Renal cortical epithelial cell (primary cell): ENCODE measurements at regions not wholly inside any gene's neighbourhood (a gene's known extent, or its start where the extent isn't known, plus 50 kb on each side); places are given as distances from the start of the nearest gene placed in this dataset.
"Not testable (repeated sequence)": the region's sequence is repeated elsewhere in the genome, so short reads cannot be mapped to it uniquely, and the experiment has no call there.

ENCODE experiments used
- DNase-seq: peaks from one replicate; pipeline ENCODE4 v3.0.0-alpha.2; 2011; ENCODE audit warnings: low read depth

DNA sequence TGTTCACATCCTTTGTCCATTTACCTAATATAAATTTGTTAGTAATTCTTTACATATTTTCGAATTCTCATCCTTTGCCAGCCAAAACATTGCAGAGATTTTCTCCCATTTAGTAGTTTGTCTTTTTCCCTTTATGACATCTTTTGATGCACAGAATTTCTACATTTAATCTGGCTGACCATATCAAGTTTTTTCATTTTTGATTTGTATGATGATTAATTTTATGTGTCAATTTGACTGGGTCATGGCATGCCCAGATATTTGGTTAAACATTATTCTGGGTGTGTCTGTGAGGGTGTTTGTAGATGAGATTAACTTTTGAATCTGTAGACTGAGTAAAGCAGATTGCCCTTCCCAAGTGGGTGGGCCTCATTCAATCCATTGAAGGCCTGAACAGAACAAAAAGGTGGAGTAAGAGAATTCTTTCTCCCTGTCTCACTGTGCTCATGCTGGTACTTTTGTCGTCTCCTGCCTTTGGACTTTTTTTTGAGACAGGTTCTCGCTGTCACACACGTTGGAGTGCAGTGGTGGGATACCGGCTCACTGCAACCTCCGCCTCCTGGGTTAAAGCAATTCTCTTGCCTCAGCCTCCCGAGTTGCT is 72.1 kb upstream of the EPB41L1 start:
- no peak for DNase-seq

DNA sequence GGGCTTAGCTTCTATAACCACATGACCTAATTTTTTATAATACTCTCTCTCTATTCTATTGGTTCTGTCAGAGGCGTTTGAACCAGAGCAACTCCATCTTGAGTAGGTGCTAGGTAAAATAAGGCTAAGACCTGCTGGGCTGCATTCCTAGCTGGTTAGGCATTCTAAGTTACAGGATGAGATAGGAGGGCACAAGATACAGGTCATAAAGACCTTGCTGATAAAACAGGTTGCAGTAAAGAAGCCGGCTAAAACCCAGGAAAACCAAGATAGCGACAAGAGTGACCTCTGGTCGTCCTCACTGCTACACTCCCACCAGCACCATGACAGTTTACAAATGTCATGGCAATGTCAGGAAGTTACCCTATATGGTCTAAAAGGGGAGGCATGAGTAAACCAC is 71.3 kb upstream of the EPB41L1 start:
- not testable (repeated sequence) for DNase-seq

DNA sequence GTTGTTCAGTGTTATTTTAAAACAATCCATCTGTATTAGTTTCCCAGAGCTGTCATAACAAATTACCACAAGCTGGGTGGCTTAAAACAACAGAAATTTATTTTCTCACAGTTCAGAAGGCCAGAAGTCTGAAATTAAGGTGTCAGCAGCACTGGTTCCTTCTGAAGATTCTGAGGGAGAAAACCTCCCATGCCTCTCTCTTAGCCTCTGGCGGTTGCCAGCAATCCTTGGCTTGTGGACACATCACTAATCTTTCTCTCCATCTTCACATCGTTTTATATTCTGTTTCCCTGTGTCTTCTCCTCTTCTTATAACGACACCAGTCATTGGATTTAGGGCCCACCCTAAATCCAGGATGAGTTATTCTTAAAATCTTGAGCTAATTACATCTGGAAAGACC is 70.2 kb upstream of the EPB41L1 start:
- no peak for DNase-seq

DNA sequence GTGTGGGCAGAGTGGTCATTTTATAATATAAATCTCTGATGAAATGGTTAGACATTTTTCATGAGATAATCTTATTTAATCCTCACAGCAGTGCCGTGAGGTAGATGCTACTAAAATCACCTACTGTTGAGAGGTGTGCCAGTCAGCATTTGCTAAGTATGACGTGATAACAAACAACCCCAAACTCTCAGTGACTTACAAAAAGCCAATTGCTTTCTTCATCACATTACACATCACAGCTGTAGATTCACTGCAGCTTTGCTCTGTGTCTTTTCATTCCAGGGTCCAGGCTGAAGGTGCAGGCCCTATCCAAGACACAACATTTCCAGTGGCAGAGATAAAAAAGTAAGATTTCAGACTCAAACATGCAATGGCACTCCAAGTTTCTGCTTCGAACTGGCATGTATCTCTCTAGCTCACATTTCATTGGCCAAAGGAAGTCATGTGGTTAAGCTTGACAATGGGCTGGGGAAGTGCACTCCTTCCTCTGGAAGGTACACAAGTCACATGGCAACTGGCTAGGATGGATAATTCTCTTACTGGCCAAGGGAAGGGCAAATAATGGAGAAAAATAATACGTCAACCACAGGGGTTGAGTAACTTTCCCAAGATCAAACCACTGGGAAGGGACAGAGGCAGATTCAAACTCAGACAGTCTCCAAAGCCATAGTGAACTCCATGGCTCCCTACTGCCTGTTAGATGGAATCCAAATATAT is 69.5 kb upstream of the EPB41L1 start:
- peak; percentile 95 for DNase-seq

DNA sequence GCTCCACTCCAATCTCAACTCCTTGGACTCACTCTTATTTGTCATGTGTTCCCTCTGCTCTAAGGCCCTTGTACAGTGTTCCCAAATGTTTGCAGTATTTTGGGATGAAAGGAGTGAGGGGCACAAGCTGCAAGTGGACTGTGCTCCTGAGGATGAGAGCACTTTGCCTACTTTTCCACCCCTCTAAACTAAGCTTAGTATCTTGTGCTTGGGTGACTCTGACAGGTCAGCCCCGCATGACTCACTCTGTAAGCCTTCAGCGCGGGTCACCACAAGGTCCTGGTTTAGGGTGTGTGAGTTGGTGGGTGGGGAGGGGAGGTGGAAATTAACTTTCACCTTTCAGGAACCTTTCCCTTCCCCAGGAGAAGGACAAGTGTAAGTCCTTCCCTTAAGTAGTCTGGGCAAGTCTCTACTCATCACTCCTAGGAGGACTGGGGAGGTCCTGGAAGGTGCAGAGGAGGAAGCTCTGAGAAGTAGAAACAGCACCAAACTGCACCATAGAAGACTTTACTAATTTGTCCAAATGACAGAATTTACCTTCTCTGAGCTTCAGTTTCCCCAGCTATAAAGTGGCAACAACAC is 68.8 kb upstream of the EPB41L1 start:
- DNase-seq, result peak; percentile 95

DNA sequence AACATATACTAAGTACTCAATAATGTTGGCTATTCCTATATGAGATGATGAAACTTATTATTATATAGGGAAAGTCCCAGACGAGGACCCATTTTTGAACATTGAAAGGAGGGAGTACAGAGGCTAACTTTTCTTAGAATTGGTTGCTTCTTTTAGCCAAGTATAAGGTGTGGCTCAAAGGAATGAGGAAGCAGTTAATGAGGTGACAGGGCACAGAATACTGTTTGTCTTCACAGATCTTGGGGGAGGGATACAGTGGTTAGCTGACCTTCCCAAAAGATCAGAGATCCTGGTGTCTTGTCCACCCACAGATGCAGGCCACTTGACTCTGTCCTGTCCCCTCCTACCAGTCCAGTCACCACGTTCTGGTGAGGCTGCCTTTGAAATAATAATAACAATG is 67.8 kb upstream of the EPB41L1 start:
- peak; percentile 58 for DNase-seq

DNA sequence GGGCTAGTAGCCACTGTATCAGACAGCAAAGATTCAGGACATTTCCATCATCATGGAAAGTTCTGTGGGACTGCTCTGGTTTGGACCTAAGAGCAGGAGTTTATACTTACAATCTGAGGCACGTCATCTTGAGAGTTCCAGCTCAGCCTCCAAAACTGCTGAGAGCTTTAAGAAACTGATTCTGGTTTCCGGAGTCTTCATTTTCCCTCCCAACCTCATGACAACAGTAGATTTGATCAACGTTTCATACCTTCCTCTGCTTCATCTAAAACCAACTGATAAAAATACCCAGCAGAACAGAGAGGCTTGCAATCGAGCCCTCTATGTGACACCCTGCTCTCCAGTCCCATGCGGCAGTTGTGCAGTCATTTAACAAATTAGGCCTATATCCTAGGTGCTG is 64.3 kb upstream of the EPB41L1 start:
- DNase-seq, result no peak

DNA sequence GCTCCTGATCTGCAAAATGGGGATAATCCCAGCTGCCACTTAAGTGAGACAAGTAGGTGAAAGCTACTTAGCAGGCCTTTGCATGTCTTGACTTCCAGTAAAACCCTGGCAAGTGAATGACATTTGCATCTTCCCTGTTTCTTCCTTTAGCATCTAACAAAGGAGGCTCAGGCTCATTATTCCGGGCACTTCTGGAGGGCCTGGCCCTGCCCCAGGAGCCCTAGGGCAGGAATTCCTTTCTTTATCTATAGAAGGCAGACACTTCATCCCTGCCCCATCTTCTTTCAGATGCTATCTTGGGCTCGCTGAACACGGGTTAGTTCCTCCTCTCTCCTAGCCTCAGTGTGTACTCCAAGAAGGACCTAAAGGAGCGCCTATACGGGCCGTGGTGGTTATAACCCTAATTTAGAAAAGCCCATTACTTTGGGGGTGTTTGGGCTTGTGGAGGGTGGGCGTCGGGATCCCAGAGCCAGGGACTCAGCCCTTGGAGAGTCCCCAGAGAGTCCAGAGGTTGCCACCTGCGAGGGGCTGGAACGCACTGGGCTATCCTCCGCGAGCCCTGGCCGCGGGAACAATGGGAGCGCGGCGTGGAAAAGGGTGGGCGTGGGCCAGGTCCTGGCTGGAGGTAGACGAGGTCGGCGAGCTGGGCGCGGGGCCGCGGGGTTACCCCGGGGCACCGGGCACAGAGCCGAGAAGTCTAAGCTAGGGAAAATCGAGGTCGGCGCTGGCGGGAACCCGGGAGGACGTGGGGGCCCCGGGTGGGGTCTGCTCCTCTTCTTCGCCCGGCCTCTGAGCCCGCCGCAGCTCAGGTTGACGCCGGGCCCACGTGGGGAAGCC is 62.8 kb upstream of the EPB41L1 start:
- no peak for DNase-seq

DNA sequence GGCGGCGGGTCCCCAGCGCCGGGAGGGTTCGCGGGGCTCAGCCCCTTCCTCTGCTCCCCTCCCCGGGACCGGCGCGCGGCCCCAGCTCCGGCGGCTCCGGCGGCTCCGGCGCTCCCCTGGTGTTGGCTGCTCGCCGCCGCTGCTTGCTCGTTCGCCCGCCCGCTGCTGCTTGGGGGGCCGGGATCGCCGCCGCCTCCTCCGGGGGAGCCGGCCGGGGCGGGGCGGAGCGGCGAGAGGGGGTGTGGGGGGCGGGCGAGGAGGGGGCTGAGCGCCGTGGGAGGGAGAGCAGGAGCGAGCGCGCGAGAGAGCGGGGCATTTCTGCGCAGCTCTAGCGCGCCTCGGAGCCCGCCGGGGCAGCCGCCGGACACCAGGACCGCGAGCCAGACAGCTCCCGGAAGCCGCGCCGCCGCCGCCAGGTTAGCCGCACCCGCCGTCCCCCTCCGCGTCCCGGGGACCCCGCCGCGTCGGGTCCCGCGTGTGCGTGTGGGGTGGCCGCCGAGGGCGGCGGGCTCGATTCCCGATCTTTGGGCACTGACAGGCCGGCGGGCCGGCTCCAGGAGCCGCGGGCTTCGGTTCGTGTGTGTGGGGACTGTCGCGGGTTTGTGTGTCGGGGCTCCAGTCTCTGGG is 62.0 kb upstream of the EPB41L1 start:
- no peak for DNase-seq

DNA sequence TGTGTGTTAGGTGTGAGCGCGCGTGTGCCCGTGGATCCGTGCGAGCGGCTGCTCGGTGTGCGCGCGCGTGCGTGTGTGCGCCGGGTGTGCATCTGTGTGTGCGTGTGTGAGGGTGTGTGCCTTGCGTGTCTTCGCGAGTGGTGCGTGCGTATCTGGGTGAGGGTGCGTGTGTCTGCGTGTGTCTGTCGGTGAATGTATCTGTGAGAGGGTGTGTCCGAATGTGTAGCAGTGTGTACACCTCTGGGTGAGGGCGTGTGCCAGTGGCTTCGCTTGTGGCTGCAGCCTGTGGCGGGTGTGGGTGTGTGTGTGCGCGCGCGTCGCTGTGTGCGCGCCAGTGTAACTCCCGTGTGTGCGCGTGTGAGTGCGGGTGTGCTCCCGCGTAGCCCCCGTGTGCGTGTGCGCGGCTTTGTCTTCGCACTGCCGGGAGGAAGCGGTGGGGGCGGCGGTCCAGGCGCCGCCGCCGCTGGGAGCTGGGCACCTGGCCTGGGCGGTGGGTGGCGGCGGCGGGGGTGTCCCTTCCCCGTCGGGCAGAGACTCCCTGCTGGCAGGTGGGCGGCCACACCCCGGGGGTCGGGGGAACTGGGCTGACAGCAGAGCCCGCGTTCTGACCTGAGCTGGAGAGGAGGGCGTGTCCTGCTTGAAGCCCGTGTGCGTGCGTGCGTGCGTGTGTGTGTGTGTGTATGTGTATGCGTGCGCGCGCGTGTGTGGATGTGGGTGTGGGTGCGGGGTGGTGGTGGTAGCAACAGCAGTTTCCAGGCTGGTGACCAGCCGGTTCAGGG is 61.3 kb upstream of the EPB41L1 start:
- no peak for DNase-seq

DNA sequence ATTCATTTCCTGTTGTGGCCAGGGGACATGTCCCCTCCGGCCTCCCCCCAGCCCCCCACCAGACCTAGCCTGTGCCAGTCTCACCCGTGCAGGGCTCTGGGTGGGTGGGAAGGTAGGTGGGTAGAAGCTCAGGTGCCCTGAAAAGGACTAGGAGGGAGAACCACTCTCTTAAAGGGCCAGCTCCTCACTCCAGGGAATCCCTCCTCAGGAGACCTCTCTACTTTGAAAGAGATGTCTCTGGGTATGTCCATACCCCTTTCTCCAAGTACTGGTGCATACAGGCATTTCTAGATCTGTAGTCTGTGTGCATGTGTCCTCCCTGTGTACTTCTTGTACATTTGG is 60.8 kb upstream of the EPB41L1 start:
- DNase-seq, result no peak

DNA sequence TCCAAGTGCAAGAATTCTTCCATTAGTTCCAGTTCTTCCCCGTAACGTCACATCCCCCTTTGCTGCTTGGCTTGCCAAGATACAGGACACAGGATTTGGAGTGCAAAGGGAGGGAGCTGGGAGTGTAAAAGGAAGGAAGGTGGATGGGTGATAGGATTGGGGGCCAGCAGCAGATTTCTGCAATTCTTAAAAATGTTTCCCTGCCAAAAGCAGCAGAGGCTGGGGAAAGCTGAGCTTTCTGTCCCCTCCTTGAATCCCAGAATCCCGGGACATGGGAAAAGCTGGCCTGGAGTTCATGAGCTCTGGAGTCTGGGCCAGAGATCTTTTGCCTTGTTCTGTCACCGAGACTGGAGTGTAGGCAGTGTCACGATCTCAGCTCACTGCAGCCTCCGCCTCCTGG is 60.0 kb upstream of the EPB41L1 start:
- no peak for DNase-seq

DNA sequence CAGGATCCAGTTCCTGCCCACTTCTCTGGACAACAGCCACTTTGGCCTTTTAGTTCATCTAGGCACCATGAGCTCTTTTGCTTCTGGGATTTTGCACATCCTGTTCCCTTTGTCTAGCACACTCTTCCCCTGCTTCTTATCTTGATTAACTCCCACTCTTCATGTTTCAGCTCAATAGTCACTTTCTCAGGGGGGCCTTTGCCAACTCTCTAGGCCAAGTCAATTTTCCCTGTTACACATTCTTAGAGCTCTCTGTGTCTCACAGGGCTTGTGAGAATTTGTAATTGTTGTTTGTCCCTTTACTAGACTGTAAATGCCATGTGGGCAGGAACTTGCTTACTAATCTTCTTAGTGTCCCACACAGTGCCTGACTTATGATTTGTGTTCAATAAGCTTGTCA is 58.1 kb upstream of the EPB41L1 start:
- DNase-seq, result no peak

DNA sequence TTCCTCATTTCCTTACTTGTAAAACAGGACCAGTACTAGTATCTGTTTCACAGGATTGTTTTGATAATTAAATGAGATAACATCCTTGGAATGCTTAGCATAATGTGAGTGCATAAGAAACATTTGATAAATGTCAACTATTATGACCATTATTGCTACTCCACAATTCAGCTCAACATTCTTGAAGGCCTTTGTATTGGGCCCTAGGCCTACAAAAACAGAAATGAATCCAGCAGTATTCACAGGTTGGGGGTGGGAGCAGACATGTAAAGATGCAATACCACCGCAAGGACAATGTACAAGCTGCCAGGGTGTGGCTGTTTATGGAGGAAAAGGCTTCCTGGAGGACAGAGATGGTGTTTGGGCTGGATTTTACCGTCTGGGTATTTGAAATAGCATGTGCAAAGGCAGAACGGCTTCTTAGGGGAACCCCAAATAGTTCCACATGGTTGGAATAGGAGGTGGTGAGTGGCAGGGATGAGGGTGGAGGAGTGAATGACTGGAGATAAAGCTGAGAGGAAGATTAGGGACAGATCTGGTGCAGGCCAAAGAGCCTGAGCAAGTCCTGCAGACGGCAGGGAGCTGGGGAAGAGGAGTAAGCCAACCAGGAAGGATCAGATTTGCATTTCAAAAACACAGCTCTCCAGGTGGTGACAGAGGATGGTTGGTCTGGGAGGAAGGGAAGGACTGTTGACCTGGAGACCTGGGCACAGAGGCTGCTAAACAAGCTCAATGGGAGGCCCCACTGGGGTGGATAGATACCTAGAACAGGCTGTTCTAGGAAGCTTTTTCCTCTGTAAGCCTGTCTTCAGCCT is 57.0 kb upstream of the EPB41L1 start:
- peak; percentile 43 for DNase-seq

DNA sequence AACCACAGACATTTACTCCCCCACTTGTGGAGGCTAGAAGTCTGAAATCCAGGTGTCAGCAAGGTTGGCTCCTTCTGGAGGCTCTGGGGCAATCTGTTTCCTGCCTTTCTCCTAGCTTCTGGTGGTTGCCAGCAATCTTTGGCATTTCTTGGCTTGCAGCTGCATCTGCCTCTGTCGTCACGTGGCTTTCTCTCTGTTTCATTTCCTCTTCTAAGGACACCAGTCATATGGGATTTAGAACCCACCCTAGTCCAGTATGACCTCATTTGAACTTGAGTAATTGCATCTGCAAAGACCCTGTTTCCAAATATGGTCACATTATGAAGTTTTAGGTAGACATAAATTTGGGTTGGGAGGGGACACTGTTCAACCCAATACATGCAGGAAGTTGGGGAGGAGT is 56.2 kb upstream of the EPB41L1 start:
- DNase-seq, result peak; percentile 63

DNA sequence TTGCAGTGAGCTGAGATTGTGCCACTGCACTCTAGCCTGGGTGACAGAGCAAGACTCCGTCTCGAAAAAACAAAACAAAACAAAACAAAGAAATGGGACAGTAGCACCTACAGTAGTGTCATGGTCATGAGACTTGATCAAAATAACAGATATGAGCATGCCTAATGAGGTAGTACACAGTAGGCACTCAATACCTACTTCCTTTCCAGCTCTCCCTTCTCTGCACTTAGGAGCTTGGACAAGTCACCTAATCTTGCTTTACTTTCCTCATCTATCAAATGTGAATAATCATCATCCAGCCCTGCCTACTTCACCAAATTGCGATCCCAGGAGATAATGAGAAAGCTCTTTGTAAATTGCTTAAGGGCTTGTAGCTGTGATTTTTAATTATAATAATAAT is 55.4 kb upstream of the EPB41L1 start:
- no peak for DNase-seq

DNA sequence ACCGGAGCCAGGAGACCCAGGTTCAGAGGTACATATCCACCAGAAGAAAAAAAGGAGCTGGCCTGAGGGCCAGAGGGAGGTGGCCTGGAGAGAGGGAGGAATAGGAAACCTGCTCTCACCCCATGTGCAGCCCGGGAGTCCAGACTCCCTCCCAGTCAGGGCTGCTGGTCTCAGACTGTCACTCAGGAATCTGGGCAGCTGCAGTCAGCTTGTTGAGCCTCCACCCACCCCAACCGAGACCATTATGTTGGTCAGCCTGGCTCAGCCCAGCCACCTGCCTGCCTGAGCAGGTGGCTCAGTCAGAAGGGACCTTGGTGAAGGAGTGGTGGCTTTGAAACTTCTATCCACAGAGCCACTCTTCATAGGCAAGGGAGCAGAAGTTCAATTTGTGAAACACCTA is 53.3 kb upstream of the EPB41L1 start:
- DNase-seq, result peak; percentile 45

DNA sequence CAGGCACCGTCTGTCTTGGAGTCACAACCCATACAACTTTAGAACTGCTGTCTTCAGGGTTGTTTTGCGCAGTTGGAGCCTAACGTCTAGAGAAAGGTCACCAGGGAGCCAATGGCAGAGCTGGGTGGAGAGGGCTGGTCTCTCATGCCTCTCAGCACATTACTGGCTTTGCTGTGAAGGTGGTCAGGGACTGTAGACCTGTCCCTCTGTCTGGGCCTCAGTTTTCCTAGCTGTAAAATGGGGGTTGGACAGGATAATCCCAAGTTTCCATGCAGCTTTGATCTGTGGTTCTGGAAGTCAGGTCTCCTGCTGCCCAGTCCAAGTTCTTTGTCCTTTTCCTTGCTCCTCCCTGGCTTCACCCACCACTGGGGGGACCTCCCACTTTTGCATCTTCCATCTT is 52.2 kb upstream of the EPB41L1 start:
- DNase-seq, result no peak

DNA sequence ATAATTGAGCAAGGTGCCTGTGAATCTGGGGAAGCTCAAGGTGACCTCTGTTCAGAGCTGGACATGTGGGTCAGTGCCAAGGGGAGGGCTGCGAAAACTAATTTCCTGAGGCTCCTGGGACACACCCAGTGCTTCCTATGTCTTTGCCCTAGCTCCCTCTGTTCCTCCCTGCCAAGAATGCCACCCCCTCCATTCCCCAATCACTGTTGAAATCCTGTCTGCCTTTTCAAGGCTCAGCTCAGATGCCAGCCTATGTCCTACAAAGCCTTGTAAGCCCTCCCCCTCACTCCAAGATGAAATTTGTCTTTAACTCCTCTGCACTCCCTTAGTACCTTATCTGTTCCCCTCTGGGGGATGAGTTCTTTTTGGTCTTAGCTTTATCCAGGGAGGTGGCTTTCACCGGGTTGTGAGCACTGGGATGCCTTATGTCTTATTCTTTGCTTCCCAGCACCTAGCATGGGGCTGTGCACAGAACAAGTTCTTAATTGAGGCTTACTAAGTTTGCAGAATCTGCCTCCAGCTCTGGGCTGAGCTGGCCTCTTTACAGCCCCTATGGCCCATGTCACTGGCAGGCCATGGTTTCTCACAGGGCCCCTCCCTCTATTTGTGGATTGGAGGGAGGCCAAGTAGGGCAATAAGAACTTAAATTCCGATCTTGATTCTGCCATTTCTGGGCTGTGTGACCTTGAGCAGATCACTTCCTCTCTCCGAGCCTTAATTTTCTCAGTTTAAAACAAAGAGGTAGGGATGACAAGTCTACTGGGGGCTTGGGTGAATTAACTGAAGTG is 51.5 kb upstream of the EPB41L1 start:
- peak; percentile 57 for DNase-seq

DNA sequence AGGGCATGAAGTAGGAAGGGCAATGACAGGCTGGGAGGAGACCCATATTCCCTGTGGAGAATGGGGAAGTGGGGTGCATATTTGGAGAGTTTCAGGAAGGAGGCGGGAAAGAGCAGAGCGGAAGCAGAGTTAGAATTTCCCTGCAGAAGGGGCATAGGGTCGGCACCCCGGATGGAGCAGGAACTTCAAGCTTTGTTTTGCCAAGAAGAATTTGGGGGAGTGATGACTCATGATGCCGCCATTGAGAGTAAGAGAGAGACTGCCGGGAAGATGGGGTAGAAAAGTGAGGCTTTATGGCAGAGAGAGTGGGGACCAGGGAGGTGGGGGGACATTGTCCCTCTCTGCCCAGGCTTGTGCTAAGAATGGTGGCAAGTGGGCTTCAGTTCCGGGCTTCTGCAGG is 50.3 kb upstream of the EPB41L1 start:
- no peak for DNase-seq
